ENCODE measurements at regions not wholly inside any gene's neighbourhood (a gene's known extent, or its start where the extent isn't known, plus 50 kb on each side); places are given as distances from the start of the nearest gene placed in this dataset.

DNA sequence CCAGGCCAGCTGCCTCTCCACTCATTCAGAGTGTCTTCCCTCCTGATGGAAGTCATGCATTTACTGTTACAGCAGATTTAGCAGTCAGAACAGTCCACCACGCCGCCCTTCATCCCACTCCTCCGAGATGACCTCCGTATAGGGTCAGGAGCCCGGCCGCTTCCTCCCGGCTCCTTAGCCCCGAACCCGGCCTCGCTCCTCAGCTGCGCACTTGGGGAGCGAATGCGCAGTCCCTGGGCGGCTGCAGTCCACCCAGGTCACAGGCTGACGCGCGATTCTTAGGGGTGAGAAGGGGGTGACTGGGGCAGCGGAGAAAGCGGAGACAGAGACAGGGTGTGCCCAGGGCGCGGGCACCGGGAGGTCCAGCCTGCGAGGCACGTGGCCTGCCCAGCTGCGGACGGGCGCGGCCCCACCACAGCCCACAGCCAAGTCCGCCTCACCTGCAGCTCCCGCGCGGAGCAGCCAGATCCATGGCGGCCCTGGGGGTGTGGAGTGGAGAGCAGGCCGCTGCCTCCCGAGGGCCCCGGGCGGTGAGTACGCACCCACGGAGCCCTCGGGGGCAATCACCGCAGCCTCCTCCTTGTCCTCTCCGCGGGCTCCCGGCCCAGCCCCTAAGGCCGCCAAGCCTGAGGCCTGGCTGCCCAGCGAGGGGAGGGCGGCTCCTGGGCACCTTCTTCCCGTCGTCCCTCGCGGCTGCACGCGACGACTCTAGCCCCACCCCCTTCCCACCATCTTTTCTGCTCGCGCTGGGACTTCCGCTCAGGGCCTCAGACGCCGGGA lies 286.6 kb downstream of the BRD1 start:
- no peak for DNase-seq

DNA sequence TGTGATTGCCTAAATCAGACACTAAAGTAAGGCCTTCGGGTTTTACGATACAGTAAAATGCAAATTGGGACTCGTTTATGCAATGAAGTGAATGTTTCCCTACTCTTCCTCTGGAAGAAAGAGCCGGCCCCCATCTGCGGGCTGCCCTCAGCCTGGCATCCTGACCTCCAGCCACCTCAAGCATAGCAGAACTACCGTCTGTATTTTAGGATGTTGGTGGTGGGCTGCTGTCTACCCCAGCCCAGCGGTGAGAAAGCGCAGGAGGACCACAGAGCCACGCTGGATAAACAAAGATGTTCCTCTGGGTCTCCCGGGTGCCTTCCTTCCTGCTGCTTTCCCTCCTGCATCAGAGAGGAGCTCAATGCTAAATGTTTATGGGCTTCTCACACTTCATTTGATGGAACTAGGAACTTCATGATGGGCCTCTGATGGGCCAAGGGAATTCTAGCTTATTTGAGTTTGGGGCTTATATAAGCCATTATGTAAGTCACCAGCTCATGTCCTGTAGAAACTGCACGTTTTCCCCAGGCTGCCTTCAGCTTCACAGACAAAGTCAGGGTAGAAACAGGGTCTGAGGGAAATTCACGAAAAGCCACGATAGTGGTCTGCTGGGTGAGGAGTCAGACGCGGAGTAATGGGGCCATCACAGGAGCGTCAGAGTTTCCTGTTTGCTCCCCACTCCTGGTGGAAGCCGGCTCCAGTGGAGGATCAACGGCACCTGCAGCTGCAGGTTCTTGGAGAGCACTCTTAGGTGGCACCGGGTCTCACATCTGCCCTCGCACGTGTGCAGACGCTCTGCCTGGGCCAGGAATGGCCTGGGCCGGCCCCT lies 287.4 kb downstream of the BRD1 start:
- DNase-seq = no peak

DNA sequence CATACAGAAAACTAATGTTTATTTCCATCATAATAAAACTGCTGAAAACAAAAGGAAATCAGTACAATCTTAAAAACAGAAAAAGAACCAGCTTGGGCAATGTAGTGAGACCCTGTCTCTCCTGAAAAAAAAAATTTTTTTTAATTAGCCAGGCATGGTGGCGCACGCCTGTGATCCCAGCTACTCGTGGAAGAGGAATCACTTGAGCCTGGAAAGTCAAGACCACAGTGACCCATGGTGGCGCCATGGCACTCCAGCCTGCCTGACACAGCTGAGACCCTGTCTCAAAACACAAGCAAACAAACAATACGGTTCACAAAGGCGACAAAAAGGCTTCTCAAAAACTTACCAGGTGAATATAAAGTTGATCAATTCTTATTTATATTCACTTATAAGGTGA lies 289.7 kb downstream of the BRD1 start:
- no peak for DNase-seq

DNA sequence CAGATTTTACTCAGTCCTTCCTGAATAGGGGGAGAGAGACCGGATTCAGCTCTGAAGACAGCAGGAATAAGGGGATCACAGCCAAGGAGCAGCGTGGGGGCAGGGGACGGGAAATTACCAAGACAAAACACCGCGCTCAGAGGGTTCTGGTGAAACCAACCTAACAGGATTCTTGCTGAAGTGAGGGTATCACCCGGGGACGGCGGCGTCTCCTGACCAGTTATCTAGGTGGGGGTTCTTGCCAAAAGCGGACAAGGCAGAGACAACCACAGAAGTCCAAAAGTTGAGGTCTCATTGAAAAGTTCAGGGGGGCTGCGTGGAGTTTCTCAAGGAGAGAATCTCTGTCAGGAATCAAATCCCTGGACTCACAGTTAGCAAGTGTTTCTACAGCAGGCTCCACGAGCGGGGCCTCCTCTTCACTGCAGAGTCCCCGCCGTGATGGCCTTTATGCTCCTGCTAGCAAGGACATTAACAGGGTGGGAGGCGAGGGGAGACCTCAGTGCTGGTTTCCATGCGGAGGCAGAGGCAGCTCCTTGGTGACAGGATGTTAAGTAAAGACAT lies 291.0 kb downstream of the BRD1 start:
- no peak for DNase-seq

DNA sequence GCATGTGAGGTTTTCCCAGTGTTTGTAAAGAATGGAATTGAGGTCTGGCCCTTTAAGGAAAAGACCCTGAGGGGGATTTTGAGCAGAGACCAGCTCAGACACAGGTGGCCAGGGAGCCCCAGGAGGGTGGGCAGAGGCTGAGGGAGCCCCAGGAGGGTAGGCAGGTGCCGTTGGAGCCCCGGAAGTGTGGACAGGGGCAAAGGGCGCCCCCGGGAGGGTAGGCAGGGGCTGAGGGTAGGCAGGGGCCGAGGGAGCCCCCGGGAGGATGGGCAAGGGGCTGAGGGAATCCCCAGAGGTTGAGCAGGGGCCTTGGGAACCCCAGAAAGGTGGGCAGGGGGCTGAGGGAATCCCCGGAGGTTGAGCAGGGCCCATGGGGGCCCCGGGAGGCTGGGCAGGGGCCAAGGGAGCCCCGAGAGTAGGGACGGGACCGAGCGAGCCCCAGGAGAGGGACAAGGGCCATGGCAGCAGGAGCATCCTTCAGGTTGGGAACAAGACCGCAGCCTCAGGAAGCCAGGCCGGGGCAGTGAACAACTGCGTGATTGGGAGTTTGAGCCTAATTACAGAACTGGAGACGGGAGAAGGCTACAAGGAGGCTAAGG lies 292.0 kb downstream of the BRD1 start:
- DNase-seq = no peak

DNA sequence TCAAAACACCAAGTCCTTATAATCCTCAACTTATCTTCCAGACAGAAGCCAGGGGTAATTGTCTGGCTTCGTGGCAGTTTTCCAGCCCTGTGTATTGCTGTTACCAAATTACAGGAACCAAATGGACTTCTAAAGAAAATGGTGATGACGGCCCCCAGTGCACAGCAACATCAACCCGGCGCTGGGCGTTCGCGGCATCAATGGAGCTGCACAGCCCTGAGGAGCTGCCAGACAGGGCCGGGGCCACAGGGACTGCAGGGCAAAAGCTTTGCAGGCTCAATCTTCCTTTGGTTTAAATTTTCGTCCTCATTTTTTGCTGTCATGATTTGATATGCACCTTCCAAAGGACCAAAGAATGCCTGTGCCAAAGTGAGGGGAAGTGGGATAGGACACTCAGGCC lies 292.5 kb downstream of the BRD1 start:
- no peak for DNase-seq

DNA sequence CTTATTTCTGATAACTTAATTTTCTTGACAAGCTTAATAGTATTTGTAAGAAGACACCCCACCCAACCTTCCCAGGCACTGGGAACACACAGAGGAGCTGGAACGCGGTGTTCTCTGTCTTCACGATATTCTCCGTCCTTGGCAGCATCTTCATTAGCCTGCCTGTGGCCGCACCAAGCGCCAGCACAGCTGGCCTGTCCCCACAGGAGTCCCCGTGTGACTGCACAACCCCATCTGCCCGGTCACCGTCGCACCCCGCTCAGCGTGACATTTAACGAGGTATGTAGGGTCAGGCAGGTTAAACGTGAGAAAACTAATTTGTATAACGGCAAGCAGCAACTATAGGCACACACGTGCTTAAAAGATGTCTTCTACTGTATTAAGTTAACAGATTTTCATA lies 293.3 kb downstream of the BRD1 start:
- DNase-seq = no peak

DNA sequence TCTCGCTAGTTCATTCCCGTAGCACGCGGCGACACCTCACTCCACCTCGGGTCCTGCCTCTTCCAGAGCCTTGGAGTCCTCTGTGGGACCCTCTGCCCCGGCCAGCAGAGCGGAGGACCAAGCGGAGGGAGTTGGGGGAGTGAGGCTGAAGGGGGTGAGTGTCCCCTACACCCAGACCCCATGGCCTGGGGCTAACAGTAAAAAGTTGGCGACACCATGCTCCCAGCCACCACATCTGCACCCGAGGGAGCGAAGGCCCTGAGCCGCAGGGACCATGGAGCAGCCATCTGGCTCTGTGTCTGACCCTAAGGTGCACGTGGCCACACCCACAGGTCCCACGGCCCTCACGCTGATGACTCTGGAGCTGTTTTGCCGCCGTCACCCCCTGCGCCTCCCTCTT lies 293.8 kb downstream of the BRD1 start:
- DNase-seq = no peak

DNA sequence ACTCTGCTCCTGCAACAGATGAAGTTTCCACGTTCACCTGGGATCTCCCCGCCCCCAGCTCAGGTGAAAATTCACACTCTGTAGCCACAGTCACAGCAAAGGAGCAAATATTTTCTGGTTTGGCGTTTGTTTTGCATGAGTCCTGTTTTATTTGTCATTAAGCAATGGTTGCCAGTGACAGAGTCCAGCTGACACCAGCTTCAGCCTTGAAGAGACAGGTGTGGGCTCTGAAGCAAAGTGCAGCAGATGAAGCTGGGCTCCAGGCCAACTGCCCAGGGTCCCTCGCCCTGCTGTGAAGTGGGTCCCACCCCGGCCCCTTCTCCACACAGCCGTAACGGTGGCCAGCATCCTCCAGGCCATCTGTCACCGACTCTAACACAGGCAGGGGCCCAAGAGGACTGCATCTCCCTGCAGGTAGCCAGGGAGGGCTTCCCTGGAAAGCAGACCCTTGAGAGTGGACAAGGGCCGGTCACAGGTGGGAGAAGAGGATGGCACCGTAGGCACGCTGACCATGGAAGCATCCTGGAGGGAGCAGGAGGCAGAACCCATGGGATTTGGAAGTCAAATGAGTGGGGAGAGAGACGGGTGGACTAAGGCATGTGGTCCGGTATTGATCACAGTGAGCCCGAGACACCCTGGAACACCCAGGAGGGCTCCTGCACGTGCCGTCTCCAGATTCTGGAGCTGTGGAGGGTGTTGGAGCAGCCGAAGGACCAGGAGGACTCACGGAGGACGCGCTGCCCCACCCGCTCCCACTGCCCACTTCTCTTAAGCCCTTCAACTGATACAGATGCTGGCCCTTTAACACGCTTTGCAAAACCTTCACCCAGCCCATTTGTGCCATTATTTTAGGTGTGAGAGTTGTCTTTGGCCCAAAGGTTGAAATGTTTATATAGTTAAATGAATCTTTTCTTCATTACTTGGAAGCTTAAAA lies 294.5 kb downstream of the BRD1 start:
- no peak for DNase-seq

DNA sequence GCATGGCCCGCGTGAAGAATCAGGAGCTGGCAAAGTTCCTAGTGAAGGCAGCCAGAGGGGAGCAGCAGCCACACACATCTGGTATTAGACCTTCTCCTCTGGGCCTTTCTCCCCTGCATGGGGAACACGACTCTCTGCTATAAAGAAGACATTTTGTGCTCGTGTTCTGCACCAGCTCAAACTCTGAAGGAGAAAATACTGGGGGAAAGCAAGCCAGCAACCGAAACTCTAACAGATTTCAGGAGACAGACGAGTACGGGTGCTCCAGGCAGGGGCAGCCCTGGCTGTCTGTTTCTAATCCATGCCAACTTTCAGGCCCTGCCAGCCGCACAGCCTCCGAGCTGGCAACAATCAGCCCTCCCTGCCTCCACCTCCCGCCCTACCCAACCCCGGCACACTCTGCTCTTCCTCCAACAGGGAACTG lies 296.3 kb downstream of the BRD1 start:
- no peak for DNase-seq

DNA sequence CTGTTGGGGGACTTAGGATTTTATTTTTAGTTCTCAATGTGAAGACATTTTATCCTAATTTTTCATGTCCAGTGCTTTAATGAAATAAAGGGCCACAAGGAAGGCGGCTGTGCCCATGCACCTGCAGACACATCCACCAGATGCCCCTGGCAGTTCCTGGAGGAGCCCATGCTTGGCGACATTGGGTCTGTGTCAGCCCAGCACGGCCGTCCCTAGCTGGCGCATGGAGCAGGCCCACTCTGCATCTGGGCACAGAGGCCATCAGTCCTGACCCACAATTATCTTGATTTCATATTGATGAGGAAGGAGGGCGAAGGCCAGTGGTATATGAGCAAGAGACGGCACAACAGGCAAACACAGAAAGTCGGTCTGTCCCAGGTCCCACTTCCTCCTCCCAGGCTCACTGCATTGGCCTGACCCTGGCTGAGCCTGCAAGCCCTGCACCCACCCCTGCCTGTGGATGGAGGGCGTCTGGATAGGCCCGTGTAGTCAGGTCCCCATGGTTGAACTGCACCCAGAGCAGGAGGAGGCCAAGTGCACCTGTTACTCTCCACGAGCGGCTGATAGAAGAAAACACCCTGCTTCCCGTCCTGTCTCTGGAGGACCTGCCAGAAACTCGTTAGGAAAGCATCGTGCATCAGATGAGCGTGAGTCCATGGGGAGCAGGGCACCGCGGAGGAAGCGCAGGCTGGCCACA lies 296.9 kb downstream of the BRD1 start:
- DNase-seq = no peak

DNA sequence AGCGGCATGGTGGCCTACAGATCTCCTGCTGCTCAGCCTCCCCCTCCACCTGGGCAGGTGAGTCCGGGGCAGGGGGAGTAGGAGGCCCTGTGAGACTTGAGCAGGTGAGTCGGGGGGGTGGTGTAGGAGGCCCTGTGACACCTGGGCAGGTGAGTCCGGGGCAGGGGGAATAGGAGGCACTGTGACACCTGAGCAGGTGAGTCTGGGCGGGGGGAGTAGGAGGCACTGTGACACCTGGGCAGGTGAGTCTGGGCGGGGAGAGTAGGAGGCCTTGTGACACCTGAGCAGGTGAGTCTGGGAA lies 299.3 kb downstream of the BRD1 start:
- DNase-seq = no peak

DNA sequence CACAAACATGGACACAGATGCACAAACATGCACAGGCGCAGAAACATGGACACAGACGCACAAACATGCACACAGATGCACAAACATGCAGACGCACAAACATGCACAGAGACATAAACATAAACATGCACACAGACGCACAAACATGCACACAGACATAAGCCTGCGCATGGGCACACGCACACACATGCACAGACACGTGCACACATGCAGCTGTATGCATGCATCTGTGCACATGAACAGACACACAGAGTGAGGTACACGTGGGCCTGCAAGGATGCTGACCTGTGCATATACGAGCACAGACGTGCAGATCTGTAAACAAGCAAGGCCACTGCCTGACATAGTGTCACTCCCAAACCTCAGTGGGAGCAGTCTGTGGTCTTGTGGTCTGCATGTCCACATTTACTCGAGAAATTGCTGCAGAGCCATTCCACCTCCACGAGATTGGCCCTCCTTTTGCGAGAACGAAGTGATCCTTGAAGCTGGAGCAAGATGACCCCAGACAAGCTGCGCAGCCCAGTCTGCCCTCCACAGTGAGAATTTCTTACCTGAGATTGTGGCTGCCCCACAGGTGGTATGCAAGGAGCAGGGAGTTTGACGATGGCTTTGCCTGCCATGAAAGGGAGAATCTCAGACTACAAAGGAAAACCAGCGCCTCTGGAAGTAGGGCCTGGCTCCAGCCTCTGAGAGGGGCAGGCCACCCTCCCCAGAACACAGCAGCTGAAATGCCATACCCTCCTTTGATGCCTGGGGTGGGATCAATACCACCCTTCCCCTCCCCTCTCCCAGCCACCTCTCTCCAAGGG lies 299.9 kb downstream of the BRD1 start:
- DNase-seq = no peak

DNA sequence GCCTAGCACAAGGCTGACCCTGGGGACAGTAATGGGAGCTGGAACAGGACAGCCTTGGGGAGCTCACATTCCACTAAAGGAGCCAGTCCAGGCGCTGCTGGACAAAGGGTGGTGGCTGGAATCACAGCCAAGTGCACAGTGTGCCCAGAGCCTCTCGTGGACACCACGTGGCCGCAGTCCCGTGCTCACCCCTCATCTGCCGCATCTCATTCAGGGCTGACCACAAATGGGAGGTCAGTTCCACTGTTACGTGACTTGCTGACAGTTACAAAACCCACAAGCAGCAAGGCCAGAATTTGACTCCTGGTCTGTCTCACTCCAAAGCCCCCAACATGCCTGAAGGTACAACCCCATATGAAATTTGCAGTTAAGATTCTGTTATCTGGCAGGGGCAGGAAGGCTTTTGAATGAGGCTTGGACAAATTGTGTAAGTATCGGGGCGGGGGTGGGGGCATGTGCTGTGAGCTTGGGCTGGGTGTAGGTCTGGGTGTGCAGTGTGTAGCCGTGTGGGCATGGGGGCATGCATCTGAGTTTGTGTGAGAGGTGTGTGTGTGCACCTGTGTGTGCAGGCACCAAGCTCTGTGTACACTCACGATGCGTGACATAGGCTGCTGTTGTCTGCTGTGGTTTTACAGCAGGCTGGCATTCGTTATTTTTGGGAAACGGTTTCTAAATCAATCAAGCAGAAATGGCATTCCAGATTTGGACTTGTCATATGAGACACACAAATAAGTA lies 301.7 kb downstream of the BRD1 start:
- DNase-seq = no peak

DNA sequence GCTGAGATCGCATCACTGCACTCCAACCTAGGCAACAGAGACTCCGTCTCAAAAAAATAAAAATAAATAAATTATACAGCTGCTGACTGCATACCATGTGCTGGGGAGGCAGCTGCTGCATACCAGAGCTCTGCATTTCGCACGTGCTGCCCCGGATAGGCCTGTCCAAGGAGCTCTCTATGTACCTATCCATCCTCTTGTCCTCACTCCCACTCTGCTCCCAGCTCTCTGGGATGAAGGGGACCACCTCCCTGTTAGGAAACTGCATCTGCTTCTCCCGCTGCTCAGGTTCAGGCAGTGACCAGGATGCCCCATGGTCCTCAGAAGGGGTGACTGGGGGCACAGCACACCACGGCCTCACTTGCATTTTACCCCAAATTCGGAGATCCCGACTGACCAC lies 302.3 kb downstream of the BRD1 start:
- DNase-seq = no peak

DNA sequence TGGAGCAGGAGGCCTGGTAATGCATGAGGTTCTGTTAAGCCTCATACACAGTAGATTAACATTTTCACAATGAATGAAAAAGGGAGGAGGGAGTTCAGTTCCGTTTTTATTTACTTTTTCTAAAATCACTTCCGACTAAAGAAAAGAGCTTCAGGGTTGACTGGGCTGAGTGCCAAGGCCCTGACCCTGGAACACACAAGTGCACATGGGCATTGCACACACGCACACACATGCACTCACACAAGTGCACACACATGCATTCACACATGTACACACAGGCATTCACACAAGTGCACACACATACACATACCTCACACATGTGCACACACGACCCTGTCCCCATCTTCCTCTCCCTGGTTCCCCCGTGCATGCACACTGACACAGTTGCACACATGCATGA lies 303.3 kb downstream of the BRD1 start:
- no peak for DNase-seq

DNA sequence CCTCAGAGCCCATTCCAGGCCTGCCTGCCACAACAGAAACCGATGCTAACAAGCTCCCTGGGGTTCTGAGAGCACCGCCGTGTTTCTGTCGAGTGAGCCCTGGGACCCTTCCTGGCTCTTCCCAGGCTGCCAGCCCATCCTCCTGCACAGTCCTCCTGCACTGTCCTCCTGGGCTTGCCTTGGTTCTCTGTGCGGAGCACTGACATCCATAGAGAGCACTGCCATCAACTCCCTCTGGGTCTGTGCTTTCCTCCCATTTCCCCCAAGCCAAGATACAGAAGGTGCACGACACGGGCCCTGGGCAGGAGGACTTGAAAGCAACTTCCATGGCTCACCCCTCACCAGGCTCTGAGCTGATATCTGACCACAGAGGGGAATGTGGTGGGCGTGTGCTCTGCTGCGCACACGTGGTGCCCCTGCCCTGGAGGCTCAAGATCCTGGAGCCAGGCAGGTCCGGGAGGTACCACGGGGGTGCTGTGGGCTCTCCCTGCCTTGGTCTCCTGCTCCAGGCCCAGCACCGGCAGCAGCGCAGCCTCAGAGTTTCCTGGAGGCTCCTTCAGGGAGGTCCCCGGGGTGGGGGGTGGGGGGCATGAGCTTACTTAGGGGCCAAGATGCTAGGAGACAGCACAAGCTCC lies 304.2 kb downstream of the BRD1 start:
- DNase-seq = no peak

DNA sequence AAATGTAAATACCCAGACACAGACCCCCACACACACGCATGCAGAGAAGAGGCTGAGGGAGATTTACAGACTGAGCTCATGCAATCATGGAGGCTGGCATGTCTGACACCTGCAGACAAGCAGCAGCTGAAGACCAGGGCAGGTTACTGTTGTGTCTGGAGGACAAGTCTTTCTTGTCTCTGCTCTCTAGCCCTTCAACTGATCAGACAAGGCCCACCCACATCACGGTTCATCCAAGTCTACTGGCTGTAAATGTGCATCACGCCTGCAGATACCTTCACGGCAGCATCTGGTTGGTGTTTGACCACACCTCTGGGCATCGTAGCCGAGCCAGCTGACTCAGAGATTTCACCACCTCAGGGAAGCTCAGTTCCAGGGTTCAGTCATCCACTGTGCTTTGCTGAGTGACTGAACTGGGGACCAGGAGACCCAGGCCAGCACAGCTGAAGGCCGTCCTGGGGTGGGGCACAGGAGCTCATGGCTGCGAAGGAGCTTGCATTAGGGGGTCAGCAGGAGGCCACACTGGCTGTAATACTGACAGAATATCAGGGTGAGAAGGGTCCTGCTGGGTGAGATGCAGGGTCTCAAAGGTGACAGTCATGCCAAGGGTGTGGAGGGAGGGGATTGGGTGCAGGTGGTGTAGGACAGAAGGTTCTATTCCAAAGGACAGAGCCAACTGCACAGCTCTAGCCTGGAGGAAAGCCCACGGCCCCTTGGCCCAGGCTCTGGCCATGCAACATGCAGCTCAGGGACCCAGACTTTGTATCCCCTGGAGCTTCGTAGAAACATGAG lies 304.9 kb downstream of the BRD1 start:
- no peak for DNase-seq

DNA sequence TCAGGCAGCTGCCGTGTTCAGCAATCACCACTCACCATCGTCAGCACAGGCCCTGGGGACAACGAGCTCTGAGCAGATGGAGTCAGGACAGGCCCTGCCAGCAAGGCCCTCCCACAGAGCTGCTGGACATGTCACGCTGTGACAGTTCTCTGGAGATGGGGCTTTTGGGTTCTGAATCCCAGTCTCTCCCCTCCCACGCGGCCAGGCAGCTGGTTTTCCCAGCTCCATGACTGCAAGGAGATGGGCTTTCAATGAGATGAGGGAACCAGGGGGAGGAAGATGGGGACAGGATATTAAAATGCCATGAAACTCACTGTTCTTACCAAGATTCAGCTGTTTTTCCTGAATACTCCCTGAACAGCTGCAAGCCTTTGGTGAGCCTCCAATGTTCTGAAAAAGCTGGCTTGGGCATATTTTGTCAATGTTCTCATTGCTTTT lies 305.9 kb downstream of the BRD1 start:
- DNase-seq = no peak

All from 8988T (cell line).